ENCODE measurements at regions not wholly inside any gene's neighbourhood (a gene's known extent, or its start where the extent isn't known, plus 50 kb on each side); places are given as distances from the start of the nearest gene placed in this dataset.
"Not testable (repeated sequence)": the region's sequence is repeated elsewhere in the genome, so short reads cannot be mapped to it uniquely, and the experiment has no call there.

GRCh38 chr10:33913194-33913593 is 578.7 kb upstream of the NRP1 start:
- DNase-seq (ENCODE audit: low read depth in 2 of 3, low spot score in 2 of 3), result no peak

GRCh38 chr10:33909476-33909875 is 575.0 kb upstream of the NRP1 start:
- DNase-seq (ENCODE audit: low read depth in 2 of 3, low spot score in 2 of 3), result not testable (repeated sequence)

DNA sequence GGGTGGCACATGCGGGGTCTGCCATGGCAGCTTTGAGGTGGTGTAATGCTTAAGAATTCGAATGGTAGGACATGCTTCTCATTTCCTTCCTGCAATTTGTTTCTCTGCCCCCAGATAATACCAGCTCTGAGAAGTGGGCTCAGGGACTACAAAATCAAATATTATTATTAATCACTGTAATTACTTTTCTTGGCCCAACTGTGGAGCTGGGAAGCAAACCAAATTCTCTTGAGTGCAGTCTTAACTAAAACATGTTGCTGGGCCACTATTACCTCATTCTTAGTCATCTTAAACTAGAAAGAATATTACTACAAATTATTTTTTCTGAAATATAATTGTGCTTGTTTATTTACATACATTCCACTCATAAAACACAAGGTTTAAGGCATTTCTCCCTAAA is 566.7 kb upstream of the NRP1 start:
- DNase-seq (ENCODE audit: low read depth in 2 of 3, low spot score in 2 of 3), result no peak

- no peak for DNase-seq (ENCODE audit: low read depth in 2 of 3, low spot score in 2 of 3)
These were observed 566.1 kb upstream of the NRP1 start for GRCh38 chr10:33900596-33900995.

GRCh38 chr10:33899578-33900531 is 565.4 kb upstream of the NRP1 start:
- DNase-seq (ENCODE audit: low read depth in 2 of 3, low spot score in 2 of 3), result no peak

DNA sequence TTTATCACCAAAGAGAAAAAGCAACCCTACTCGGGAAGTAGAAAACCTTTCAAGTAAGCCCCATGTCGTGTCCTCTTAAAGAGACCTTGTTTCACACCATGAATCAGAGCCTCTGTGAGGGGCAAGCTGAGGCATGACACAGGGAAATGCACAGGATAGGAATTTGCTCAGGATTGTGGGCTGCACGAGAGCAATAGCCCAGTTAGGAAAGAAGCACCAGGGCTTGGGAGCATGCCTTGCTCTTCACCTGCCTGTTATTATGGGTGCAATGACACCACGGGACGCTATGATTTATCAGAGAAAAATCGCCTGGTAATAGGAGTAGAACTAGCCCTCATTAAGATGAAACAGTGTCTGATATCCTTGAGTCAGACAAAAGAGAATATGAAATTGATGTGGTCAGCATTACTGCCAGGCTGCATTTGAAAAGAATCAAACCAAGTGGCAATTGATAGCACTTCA is 562.9 kb upstream of the NRP1 start:
- DNase-seq (ENCODE audit: low read depth in 2 of 3, low spot score in 2 of 3), result no peak

- no peak for DNase-seq (ENCODE audit: low read depth in 2 of 3, low spot score in 2 of 3)
These were observed 559.0 kb upstream of the NRP1 start for GRCh38 chr10:33893506-33893905.

DNA sequence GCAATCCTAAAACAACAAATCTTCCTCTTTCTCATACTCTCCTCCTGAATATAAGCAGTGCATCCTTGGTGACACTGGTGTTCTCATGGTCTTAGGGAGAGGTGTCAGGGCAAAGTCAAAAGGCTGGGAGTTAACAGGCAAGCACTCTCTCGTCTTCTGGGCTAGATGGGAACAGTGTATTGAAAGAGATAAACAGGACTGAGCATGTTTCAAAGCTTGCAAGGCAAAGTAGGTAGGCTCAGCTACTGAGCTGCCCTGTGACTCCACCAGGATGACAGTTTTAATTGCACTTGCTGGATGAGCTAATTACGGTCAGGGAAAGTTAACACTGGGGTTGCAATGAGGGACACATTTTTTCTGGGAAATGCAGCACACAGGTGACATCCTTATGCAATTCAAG is 554.9 kb upstream of the NRP1 start:
- DNase-seq (ENCODE audit: low read depth in 2 of 3, low spot score in 2 of 3), result no peak

- no peak for DNase-seq (ENCODE audit: low read depth in 2 of 3, low spot score in 2 of 3)
These were observed 552.7 kb upstream of the NRP1 start for GRCh38 chr10:33887188-33887587.

DNA sequence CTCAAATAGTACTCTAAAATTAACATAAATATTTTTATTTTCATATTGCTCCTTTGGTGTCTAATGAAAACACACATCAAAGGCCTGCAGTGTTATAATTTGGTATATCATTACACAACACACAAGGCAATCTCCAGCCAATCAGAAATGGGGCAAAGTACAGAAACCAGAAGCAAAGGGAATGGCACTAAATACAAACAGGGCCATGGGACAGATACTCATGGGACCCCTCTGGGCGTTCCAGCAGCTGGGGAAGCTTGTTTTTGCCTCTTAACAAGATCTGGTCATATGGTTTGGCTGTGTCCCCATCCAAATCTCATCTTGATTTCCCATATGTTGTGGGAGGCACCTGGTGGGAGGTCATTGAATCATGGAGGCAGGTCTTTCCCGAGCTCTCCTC is 551.8 kb upstream of the NRP1 start:
- DNase-seq (ENCODE audit: low read depth in 2 of 3, low spot score in 2 of 3), result no peak

GRCh38 chr10:33884604-33885003 is 550.1 kb upstream of the NRP1 start:
- no peak for DNase-seq (ENCODE audit: low read depth in 2 of 3, low spot score in 2 of 3)

DNA sequence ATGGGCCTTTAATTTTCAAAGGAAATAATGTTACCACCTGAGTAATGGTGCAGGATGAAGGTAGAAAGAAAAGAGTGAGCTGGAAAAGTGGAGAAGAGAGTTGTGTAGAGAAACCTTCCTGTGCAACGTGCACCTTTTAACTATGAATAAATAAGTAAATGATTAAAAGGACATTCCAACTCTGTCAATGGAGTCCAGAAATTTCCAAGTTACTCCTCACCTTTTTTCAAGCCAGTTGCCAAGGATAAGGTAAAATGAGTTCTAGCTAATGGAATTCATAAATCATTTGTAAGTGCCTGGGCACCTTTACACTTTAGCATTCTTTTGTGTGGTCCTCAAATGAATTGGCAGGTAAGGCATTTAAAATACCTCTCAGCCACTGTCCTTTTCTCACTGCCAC is 549.4 kb upstream of the NRP1 start:
- DNase-seq (ENCODE audit: low read depth in 2 of 3, low spot score in 2 of 3), result no peak

- DNase-seq (ENCODE audit: low read depth in 2 of 3, low spot score in 2 of 3), result no peak
These were observed 548.5 kb upstream of the NRP1 start for GRCh38 chr10:33882996-33883395.

DNA sequence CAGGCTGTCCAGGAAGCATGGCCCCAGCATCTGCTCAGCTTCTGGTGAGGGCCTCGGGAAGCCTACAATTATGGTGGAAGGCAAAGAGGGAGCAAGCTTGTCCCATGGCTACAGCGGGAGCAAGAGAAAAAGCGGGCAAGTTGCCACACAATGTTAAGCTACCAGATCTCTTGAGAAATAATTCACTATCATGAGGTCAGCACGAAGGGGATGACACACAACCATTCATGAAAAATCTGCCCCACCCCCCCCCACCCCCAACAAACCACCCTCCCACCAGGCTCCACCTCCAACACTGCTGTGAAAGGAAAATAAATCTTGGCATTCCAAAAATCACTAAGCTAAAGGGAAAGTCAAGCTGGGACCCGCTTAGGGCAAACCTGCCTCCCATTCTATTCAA is 545.8 kb upstream of the NRP1 start:
- DNase-seq (ENCODE audit: low read depth in 2 of 3, low spot score in 2 of 3), result no peak

DNA sequence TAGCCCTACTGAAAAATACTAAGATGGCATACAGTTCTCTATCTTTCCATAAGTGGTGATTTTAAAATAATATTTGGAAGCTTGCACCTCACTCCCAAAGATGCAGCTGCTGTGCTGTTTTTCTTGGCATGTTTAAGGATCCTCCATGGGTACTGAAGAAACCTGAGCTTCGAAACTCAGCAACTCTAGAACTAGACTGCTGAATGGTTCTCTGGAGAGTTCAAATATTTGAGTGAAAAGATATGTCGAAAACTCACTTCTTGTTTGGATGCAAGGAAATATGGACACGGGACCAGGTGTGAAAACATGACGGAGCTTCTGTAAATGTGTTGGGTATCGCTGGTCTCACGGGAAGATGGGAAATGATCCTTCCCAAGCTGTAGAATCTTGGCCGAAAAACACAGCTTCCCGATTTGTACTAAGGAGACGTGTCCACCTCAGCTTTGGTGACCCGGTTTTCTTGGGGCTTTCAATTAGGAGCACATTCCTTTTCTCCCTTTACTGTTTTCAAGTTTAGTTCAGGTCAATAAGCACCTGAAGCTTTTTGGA is 543.8 kb upstream of the NRP1 start:
- no peak for DNase-seq (ENCODE audit: low read depth in 2 of 3, low spot score in 2 of 3)

DNA sequence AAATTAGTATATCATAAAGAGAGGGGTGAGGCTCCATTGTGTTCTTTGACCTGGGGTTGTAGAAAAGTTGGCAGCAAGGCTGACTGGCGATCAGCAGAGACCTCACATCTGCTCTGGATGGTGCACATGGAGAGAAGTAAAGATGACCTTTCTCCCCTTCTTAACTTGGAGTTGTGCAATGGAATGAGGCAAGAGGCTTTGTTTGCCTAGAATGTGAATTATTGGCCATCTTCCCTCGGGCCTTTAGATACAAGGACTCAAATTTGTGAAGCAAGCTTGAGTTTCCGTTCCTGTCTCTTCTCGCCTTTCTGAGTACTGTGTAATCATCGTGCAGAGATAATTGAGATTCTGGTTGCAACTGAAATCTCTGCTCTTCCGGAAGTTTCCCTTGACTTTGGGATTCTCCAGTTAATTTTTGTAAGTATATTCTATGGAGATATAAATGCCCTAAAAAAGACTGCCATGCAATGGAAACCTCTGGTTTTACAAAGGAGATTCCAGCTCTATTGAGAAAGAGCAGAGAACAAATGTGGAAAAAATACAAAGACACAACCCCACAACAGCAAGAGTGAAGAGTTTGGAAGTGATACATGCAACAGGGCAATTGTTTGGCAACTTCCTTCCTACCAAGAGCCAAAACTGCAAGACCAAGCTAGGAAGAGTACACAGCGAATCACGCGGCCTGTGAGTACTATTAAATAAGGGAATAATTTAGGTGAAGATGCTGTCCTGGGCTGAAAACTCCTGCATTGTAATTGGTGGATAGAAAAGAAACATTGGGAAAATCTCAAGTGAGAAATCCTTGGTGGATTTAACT is 542.3 kb upstream of the NRP1 start:
- no peak for DNase-seq (ENCODE audit: low read depth in 2 of 3, low spot score in 2 of 3)

DNA sequence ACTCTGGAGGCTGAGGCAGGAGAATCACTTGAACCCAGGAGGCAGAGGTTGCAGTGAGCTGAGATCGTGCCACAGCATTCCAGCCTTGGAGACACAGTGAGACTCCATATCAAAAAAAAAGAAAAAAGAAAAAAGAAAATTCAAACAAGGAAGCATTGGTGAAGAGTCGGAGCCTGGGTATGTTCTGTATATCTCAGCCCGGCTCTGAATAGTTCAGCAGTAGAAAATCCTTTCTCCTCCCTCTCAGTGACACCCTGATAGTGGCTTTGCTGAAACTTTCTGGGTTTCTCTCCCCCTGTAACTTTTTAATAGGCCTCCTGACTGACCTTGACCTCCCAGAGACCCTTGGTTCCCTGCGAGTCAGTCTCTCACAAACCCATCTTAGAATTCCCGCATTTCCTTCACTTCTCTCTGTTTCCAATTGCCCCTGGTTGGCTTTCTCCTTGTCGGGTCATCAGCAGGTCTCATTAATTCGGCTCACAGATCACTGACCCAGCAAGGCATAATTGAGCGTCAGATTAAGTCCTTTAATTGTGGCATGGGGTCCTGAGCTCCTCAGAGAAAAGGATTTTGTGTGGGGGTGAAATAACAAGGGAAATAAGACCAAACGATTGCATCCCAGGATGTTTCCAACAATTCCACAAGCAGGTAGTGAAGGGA is 541.6 kb upstream of the NRP1 start:
- DNase-seq (ENCODE audit: low read depth in 2 of 3, low spot score in 2 of 3), result no peak

DNA sequence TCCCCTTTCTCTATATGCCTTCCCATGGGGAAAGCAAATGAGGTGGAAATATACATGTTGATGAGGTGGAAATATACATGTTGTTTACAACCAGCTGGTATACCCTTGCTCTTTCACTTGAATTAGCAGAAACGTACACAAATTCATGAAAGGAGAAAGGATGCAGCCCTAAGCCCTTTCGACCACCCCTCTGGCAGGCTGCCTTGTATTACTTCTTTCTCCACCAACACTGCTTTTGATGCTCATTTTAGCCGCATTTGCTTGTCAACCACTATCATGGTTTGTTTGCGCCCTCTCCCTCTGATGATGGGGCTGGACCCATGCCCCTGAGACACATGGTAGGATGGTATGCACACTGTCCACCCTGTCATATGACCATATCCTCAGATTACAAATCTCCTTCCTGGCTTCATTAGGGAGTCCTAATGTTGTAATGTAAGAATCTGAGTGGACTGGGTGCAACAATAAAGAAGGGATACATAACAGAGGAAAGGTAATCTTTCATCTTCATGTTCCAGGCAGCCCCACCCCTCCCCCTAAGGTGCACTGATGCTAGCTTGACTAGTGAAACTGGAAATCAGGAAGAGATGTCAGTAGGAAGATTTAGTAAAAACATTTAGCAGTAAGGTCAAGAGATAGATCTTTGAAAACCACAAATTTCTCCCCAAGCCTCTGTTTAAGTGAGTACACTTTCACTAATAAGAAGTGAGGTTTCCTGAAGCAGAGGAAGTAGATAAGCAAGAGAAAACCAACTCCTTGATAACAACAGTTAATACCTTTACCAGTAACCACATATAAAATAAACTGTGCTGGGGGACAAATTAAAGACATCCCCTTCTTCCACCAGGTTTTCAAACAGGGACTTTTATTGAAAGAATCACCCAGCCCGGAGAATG is 536.8 kb upstream of the NRP1 start:
- DNase-seq (ENCODE audit: low read depth in 2 of 3, low spot score in 2 of 3), result no peak

DNA sequence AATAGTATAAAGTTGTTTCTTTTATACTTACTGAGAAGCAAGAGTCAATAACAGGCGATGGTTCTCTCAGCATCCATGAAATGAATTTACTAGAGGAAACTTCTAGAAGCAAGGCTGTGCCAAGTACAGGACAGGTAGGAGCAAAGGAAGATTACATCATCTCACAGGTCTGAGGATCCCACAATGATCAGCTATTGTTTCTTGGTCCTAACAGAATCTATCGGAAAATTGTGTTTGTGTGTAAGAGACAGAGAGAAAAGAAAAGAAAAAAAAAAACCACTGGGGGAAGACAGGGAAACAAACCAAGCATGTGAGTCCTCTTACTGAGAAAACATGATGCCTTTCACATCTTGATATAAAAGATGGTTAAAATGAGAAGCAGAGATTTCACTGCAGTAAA is 535.0 kb upstream of the NRP1 start:
- DNase-seq (ENCODE audit: low read depth in 2 of 3, low spot score in 2 of 3), result no peak

DNA sequence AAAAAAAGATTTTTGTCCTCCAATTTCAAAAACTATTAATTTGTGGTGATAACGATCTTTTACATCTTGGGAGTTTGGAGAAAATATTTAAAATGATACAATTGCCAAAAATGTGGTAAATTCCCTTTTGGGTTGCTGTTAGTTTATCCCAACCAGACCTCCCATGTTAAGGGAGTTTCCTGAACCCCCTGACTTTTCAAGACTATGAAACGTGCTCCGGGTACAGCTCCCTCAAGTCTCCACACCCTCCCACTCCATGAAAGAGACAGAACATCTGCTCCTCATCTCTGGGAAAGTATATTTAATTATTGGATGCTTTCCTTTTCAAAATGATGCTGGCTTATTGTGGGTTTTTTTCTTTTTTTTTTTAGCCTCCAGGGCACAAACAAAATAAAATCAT is 534.6 kb upstream of the NRP1 start:
- DNase-seq (ENCODE audit: low read depth in 2 of 3, low spot score in 2 of 3), result no peak
